Activated CD8-positive, alpha-beta memory T cell treated with anti-CD3 and anti-CD28 coated beads, Interleukin-2, amount 50 U/mL, for 24 hours (primary cell): ENCODE measurements at regions not wholly inside any gene's neighbourhood (a gene's known extent, or its start where the extent isn't known, plus 50 kb on each side); places are given as distances from the start of the nearest gene placed in this dataset.
"Not testable (repeated sequence)": the region's sequence is repeated elsewhere in the genome, so short reads cannot be mapped to it uniquely, and the experiment has no call there.

ENCODE experiments used
- DNase-seq: peaks from one replicate; pipeline ENCODE4 v3.0.0-alpha.2; 2020; ENCODE audit errors: extremely low read depth

GRCh38 chr1:201637282-201638079 is 98.6 kb downstream of the NAV1 start:
- DNase-seq: no peak

GRCh38 chr1:201639391-201639790 is 100.5 kb downstream of the NAV1 start:
- no peak for DNase-seq

GRCh38 chr1:201639826-201640225 is 100.9 kb downstream of the NAV1 start:
- no peak for DNase-seq

- DNase-seq: no peak
Measured at GRCh38 chr1:201640624-201641023, 101.7 kb downstream of the NAV1 start.

- DNase-seq: no peak
Measured at GRCh38 chr1:201641524-201642253, 102.8 kb downstream of the NAV1 start.

- DNase-seq: no peak
Measured at GRCh38 chr1:201643835-201644104, 104.8 kb downstream of the NAV1 start.

- DNase-seq: no peak
Measured at GRCh38 chr1:201644197-201644596, 105.3 kb downstream of the NAV1 start.

- DNase-seq: not testable (repeated sequence)
Measured at GRCh38 chr1:201645000-201645399, 106.1 kb downstream of the NAV1 start.

GRCh38 chr1:201645956-201646355 is 107.0 kb downstream of the NAV1 start:
- DNase-seq: no peak

- DNase-seq: no peak
Measured at GRCh38 chr1:201646411-201647022, 107.6 kb downstream of the NAV1 start.

- no peak for DNase-seq
Measured at GRCh38 chr1:201647094-201647493, 108.2 kb downstream of the NAV1 start.

GRCh38 chr1:201647722-201648065 is 108.8 kb downstream of the NAV1 start:
- no peak for DNase-seq

GRCh38 chr1:201648066-201648906 is 109.4 kb downstream of the NAV1 start:
- DNase-seq: no peak

GRCh38 chr1:201648907-201649721 is 110.2 kb downstream of the NAV1 start:
- no peak for DNase-seq

- no peak for DNase-seq
Measured at GRCh38 chr1:201649761-201650622, 111.1 kb downstream of the NAV1 start.

GRCh38 chr1:201650623-201650933 is 111.7 kb downstream of the NAV1 start:
- DNase-seq: no peak

GRCh38 chr1:201652181-201652580 is 113.3 kb downstream of the NAV1 start:
- no peak for DNase-seq

GRCh38 chr1:201653233-201653632 is 114.3 kb downstream of the NAV1 start:
- no peak for DNase-seq

GRCh38 chr1:201653883-201654282 is 115.0 kb downstream of the NAV1 start:
- DNase-seq: no peak

- no peak for DNase-seq
Measured at GRCh38 chr1:201655243-201655642, 116.3 kb downstream of the NAV1 start.

- no peak for DNase-seq
Measured at GRCh38 chr1:201655910-201656309, 117.0 kb downstream of the NAV1 start.
